Kidney epithelial cell (primary cell): ENCODE measurements at regions not wholly inside any gene's neighbourhood (a gene's known extent, or its start where the extent isn't known, plus 50 kb on each side); places are given as distances from the start of the nearest gene placed in this dataset.

Source experiments
- DNase-seq: peaks from one replicate; pipeline ENCODE4 v3.0.0-alpha.2; 2010; ENCODE audit warnings: low read depth
- H3K27me3 ChIP-seq: 2 replicates; pipeline ENCODE4 v1.6.0; 2011; ENCODE audit warnings: low read length; ENCODE audit not compliant: control insufficient read depth, insufficient read depth
- H3K36me3 ChIP-seq: 2 replicates; pipeline ENCODE4 v1.5.1; 2011; ENCODE audit warnings: low read length; ENCODE audit not compliant: control insufficient read depth, insufficient read depth
- H3K4me3 ChIP-seq: 2 replicates; pipeline ENCODE4 v1.5.1; 2011; ENCODE audit warnings: low read depth, mild to moderate bottlenecking, control low read depth, low read length
- CTCF ChIP-seq: IDR thresholded peaks from 2 replicates; pipeline ENCODE4 v1.5.1; 2011; ENCODE audit warnings: mild to moderate bottlenecking, moderate library complexity, low read length, control low read depth, inconsistent platforms; ENCODE audit not compliant: insufficient read depth, poor library complexity, severe bottlenecking

GRCh38 chr1:218886101-218886871, 287.4 kb upstream of the LYPLAL1 start:
- no peaks in the 10 kb centered on the region for H3K36me3 ChIP-seq
- TF ChIP-seq CTCF, result no peak
- DNase-seq, result no peak
- H3K4me3 ChIP-seq, result no peak overlapping the region
- no peaks in the 10 kb centered on the region for H3K27me3 ChIP-seq

- no peak for TF ChIP-seq CTCF
- DNase-seq, result no peak
- no peaks in the 10 kb centered on the region for H3K27me3 ChIP-seq
- no peaks in the 10 kb centered on the region for H3K36me3 ChIP-seq
- no peak overlapping the region for H3K4me3 ChIP-seq
Measured at GRCh38 chr1:218887141-218887925, 286.3 kb upstream of the LYPLAL1 start.

- Histone ChIP-seq H3K27me3 (no peaks in the 10 kb centered on the region), H3K36me3 (no peaks in the 10 kb centered on the region), H3K4me3 (no peak overlapping the region)
- DNase-seq, result no peak
- no peak for TF ChIP-seq CTCF
Measured at GRCh38 chr1:218890451-218890850, 283.2 kb upstream of the LYPLAL1 start.

- TF ChIP-seq CTCF, result no peak
Measured at GRCh38 chr1:218891577-218891976, 282.1 kb upstream of the LYPLAL1 start.

DNA sequence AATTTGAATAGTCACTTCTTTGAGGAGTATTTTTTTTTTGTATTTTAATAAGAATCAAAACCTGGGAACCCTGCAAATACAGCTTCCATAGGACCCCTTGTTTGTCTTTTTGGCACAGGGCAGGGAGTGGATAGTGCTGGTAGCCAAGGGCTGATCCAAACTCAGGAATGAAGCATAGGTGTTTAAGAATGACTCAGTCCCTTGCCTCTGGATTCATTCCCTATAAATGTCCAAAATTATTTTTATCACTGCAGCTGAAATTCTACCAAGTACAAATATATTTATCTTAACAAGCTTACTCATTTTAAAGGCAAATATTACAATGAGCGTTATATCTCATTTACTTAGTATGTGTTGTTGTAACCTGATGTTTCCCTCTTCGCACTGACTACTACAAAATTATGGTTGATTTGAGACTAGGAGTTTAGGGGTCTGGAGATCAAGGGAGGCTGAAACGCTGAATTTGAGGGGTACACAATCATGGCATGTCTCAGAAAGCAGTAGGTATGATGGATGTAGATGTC, 278.6 kb upstream of the LYPLAL1 start:
- H3K27me3 ChIP-seq, result no peaks in the 10 kb centered on the region
- H3K36me3 ChIP-seq, result no peaks in the 10 kb centered on the region
- TF ChIP-seq CTCF, result no peak
- no peak overlapping the region for H3K4me3 ChIP-seq
- no peak for DNase-seq

More at GRCh38 chr1:218891577-218891976, 282.1 kb upstream of the LYPLAL1 start:
- H3K36me3 ChIP-seq, result no peaks in the 10 kb centered on the region
- H3K4me3 ChIP-seq, result no peak overlapping the region
- H3K27me3 ChIP-seq, result no peaks in the 10 kb centered on the region
- no peak for DNase-seq
